Ovary (tissue), 7 donors: ENCODE measurements at regions not wholly inside any gene's neighbourhood (a gene's known extent, or its start where the extent isn't known, plus 50 kb on each side); places are given as distances from the start of the nearest gene placed in this dataset.

ENCODE experiments used
- DNase-seq, 5 donors: peaks; one replicate each; pipeline ENCODE4 v3.0.0-alpha.2; 2019 to 2020
- H3K27ac ChIP-seq, 2 donors: fragments of 200-600 bp; one replicate each; pipeline versions ENCODE4 v1.5.1 to v1.8.0; 2019 to 2022
- H3K27me3 ChIP-seq: fragments of 200-600 bp; one replicate; pipeline ENCODE4 v1.8.0; 2022
- H3K36me3 ChIP-seq: fragments of 200-600 bp; sonication (generic); one replicate; pipeline ENCODE4 v1.5.1; 2019
- H3K4me1 ChIP-seq: one replicate; pipeline ENCODE4 v1.8.1; 2013; ENCODE audit warnings: mild to moderate bottlenecking, moderate library complexity; ENCODE audit not compliant: insufficient read depth
- H3K4me3 ChIP-seq: fragments of 200-600 bp; sonication (generic); one replicate; pipeline ENCODE4 v1.5.1; 2017
- H3K9me3 ChIP-seq, 2 donors: fragments of 200-600 bp in 1 of 2; sonication (generic) in 1 of 2; one replicate each; pipeline versions ENCODE4 v1.5.1 to v1.8.1; 2013 to 2019; ENCODE audit warnings: mild to moderate bottlenecking in 1 of 2, moderate library complexity in 1 of 2
- CTCF ChIP-seq, 3 donors: fragments of 450-650 bp in 2 of 3; fragments of 200-600 bp in 1 of 3; IDR thresholded peaks; one replicate each; pipeline versions ENCODE4 v1.5.1 to v1.8.0; 2016 to 2022; ENCODE audit warnings: antibody characterized with exemption in 3 of 3, mild to moderate bottlenecking in 1 of 3
- EP300 ChIP-seq: sonication (generic); formaldehyde crosslinking; IDR thresholded peaks from one replicate; pipeline ENCODE4 v1.6.1; 2017; ENCODE audit warnings: antibody characterized with exemption
- POLR2A ChIP-seq: fragments of 450-650 bp; IDR thresholded peaks from one replicate; pipeline ENCODE4 v1.6.1; 2017; ENCODE audit warnings: antibody characterized with exemption, mild to moderate bottlenecking, moderate library complexity
- WGBS, 3 donors: extraction: QIAGEN DNeasy Blood & Tissue Kit in 1 of 3; methylation state at CpG; one replicate each; pipeline versions ENCODE4 v1.1.5 to v1.1.7; 2013 to 2017; 5-methylcytosine and 5-hydroxymethylcytosine counted together
- intact Hi-C, 4 donors: fragments of 100-400 bp; cut with DNase I; formaldehyde crosslinking; loops; one replicate each; pipeline versions ENCODE4 v1.11.0 to v1.15.1; 2022 to 2023
- donor health status: DM: no; HTN: no; CAD: no; lungs with moderate emphysema.
- donor health status: DM: no; HTN: no; CAD: no.
- donor health status: Bipolar disorder and iron deficiency.
- donor health status: DM: no; HTN: no; CAD: no.
- donor health status: DM: yes; HTN: yes; CAD: no.

GRCh38 chr3:153919773-153920172 lies 201.4 kb upstream of the ARHGEF26 start:
- H3K27me3 ChIP-seq, result no peaks in the 10 kb centered on the region
- H3K36me3 ChIP-seq, result no peaks in the 10 kb centered on the region
- WGBS, 3 donors, result 72 to 88% (median 74%) methylated on average over 1 of the region's 1 CpG
- no peak for DNase-seq
- intact Hi-C loops, result no loop called here
- no peak overlapping the region for H3K4me3 ChIP-seq
- H3K27ac ChIP-seq, result no peak overlapping the region
- TF ChIP-seq CTCF (IDR thresholded peaks at IDR 0.05) (no peak), EP300 (no peak), POLR2A (no peak)
- no peaks in the 10 kb centered on the region for H3K9me3 ChIP-seq
- no peaks in the 10 kb centered on the region for H3K4me1 ChIP-seq

GRCh38 chr3:153921826-153922225 lies 199.4 kb upstream of the ARHGEF26 start:
- H3K4me1 ChIP-seq, result no peaks in the 10 kb centered on the region

GRCh38 chr3:153925841-153926514 lies 195.2 kb upstream of the ARHGEF26 start:
- H3K9me3 ChIP-seq, result no peaks in the 10 kb centered on the region
- H3K4me3 ChIP-seq, result no peak overlapping the region
- no peak overlapping the region for H3K27ac ChIP-seq
- no peaks in the 10 kb centered on the region for H3K4me1 ChIP-seq
- no peak for TF ChIP-seq CTCF (IDR thresholded peaks at IDR 0.05)
- no peak for TF ChIP-seq POLR2A
- TF ChIP-seq EP300, result no peak
- intact Hi-C loops, result no loop called here
- WGBS, 3 donors, result 88 to 96% (median 91%) methylated on average over 2 of the region's 2 CpGs
- DNase-seq, result no peak
- H3K36me3 ChIP-seq, result no peaks in the 10 kb centered on the region
- H3K27me3 ChIP-seq, result no peaks in the 10 kb centered on the region

More at GRCh38 chr3:153921826-153922225, 199.4 kb upstream of the ARHGEF26 start:
- H3K27me3 ChIP-seq, result no peaks in the 10 kb centered on the region
- H3K27ac ChIP-seq, result no peak overlapping the region
- intact Hi-C loops, result no loop called here
- no peak for DNase-seq
- H3K9me3 ChIP-seq, result no peaks in the 10 kb centered on the region
- no peak overlapping the region for H3K4me3 ChIP-seq
- no peaks in the 10 kb centered on the region for H3K36me3 ChIP-seq
- TF ChIP-seq EP300 (no peak), CTCF (IDR thresholded peaks at IDR 0.05) (no peak), POLR2A (no peak)

GRCh38 chr3:153927107-153927506 lies 194.1 kb upstream of the ARHGEF26 start:
- intact Hi-C loops, result no loop called here
- WGBS, 3 donors, result 20 to 27% (median 22%) methylated on average over 5 of the region's 5 CpGs
- Histone ChIP-seq H3K27me3 (no peaks in the 10 kb centered on the region), H3K27ac (no peak overlapping the region), H3K36me3 (no peaks in the 10 kb centered on the region), H3K4me3 (no peak overlapping the region), H3K9me3 (no peaks in the 10 kb centered on the region), H3K4me1 (no peaks in the 10 kb centered on the region)
- no peak for TF ChIP-seq CTCF (IDR thresholded peaks at IDR 0.05)
- TF ChIP-seq EP300, result no peak
- TF ChIP-seq POLR2A, result no peak
- DNase-seq, result no peak
